Lower leg skin (tissue), 3 donors: ENCODE measurements at regions not wholly inside any gene's neighbourhood (a gene's known extent, or its start where the extent isn't known, plus 50 kb on each side); places are given as distances from the start of the nearest gene placed in this dataset.

Experiments used
- POLR2A ChIP-seq, 2 donors: fragments of 450-650 bp; IDR thresholded peaks; one replicate each; pipeline ENCODE4 v1.6.1; 2016 to 2017; ENCODE audit warnings: antibody characterized with exemption in 2 of 2, mild to moderate bottlenecking in 1 of 2, moderate library complexity in 1 of 2
- TF ChIP-seq, protein P1 (sequence below), 3 donors: fragments of 450-650 bp; IDR thresholded peaks; one replicate each; pipeline ENCODE4 v1.5.1; 2016; ENCODE audit warnings: antibody characterized with exemption in 3 of 3, mild to moderate bottlenecking in 3 of 3, moderate library complexity in 2 of 3

DNA sequence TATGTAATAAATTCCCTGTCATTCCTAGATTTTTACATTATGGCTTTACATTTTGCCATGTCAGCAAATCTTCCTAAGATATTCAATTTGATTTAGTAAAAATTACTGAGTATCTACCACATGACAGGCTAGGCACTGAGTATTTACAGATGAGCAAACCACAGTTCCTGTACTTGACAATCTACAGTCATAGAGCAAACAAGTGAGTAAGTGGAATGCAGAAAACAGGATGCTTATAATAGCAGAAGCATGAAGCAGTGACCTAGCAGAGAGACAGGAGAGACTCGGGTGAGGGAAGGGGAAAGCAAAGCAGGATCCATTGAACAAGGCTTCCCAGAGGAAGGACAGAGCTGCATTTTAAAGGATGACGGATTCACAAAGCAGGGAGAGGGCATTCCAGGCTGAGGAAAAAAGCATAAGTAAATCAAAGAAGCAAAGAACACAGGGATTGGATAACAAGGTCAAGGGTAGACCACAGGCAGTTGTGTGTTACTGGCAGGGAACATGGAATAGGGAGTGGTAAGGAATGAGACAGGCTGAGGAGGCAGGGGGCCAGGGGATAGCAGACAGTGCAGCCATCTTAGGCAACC lies 124.7 kb upstream of the C1QTNF7 start:
- TF ChIP-seq, protein P1, sequence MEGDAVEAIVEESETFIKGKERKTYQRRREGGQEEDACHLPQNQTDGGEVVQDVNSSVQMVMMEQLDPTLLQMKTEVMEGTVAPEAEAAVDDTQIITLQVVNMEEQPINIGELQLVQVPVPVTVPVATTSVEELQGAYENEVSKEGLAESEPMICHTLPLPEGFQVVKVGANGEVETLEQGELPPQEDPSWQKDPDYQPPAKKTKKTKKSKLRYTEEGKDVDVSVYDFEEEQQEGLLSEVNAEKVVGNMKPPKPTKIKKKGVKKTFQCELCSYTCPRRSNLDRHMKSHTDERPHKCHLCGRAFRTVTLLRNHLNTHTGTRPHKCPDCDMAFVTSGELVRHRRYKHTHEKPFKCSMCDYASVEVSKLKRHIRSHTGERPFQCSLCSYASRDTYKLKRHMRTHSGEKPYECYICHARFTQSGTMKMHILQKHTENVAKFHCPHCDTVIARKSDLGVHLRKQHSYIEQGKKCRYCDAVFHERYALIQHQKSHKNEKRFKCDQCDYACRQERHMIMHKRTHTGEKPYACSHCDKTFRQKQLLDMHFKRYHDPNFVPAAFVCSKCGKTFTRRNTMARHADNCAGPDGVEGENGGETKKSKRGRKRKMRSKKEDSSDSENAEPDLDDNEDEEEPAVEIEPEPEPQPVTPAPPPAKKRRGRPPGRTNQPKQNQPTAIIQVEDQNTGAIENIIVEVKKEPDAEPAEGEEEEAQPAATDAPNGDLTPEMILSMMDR (IDR thresholded peaks at IDR 0.05), result no peak
- no peak for TF ChIP-seq POLR2A (IDR thresholded peaks at IDR 0.05)
